ENCODE measurements at regions not wholly inside any gene's neighbourhood (a gene's known extent, or its start where the extent isn't known, plus 50 kb on each side); places are given as distances from the start of the nearest gene placed in this dataset.

DNA sequence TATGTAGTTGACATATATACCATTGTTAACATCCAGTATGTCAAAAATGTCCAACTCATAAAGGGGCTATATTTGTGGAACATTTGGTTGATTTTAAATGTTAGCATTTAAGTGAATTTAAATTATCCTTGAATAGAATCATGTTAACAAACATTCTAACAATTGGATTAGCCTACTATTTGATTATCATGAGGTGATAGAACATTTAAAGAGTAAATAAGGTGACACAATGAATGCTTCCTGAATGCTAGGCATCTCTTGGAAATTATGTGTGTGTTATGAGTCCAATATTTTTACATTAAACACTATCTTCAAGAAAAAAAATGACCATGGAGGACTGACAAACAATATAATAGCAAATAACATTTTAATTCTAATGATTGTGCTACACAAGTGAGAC is 901.9 kb upstream of the AGA start:
- Histone ChIP-seq H3K4me2 (ENCODE audit: insufficient read depth, low read length, poor library complexity, severe bottlenecking) (no peak overlapping the region), H2BK15ac (ENCODE audit: low read length) (no peak overlapping the region), H2BK5ac (ENCODE audit: low read length) (no peak overlapping the region), H4K8ac (ENCODE audit: low read depth, low read length) (no peak overlapping the region), H3K4ac (ENCODE audit: low read length) (no peak overlapping the region), H2BK12ac (ENCODE audit: low read length) (no peak overlapping the region), H3K36me3 (replicated peaks in 1 of 2; ENCODE audit: control insufficient read depth in 2 of 2, insufficient read depth in 2 of 2, low read length in 2 of 2) (no peaks in the 10 kb centered on the region), H2AK5ac (ENCODE audit: low read depth, low read length) (no peak overlapping the region), H2AFZ (ENCODE audit: low read length) (no peak overlapping the region), H3K14ac (ENCODE audit: low read length) (no peak overlapping the region), H3K4me3 (ENCODE audit: low read length in 2 of 2) (no peak overlapping the region), H3K9ac (ENCODE audit: low read depth, low read length, poor library complexity) (no peak overlapping the region), H3K4me1 (ENCODE audit: control insufficient read depth in 2 of 2, insufficient read depth in 1 of 2, low read depth in 1 of 2, low read length in 2 of 2) (no peaks in the 10 kb centered on the region), H3K23ac (ENCODE audit: low read depth, low read length, poor library complexity) (no peak overlapping the region), H3K27me3 (ENCODE audit: control insufficient read depth in 3 of 3, insufficient read depth in 3 of 3, low read depth in 1 of 3, low read length in 3 of 3) (no peaks in the 10 kb centered on the region), H2BK120ac (ENCODE audit: low read depth, low read length) (no peak overlapping the region), H3K27ac (replicated peaks; ENCODE audit: low read length) (no peak overlapping the region), H4K91ac (ENCODE audit: low read depth, low read length, poor library complexity) (no peak overlapping the region), H3K79me1 (ENCODE audit: low read depth, low read length) (no peaks in the 10 kb centered on the region), H3K18ac (ENCODE audit: low read length) (no peak overlapping the region), H3K9me3 (replicated peaks in 1 of 2; ENCODE audit: control insufficient read depth in 2 of 2, insufficient read depth in 1 of 2, low read depth in 1 of 2, low read length in 2 of 2) (no peaks in the 10 kb centered on the region)
- no peak for DNase-seq (ENCODE audit: low spot score)

DNA sequence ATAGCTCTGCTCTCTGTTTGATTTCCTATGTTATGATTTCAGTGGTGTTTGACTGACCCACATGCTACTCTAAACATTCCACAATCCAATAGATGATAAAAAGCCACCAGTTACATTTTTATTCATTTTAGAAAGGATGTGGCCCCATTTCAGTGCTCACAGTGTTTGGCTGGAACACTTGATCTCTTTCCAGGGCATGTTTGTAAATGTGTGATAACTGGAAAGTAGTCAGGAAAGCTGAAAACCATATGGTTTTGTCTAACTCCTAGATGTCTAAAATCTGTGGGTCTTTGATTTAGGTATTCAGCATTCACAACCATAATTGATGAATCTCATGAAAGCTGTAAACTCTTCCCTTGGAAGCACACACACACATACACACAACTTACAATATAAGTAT is 904.9 kb upstream of the AGA start:
- H3K9me3 ChIP-seq (replicated peaks in 1 of 2; ENCODE audit: control insufficient read depth in 2 of 2, insufficient read depth in 1 of 2, low read depth in 1 of 2, low read length in 2 of 2) = no peaks in the 10 kb centered on the region
- H3K18ac ChIP-seq (ENCODE audit: low read length) = no peak overlapping the region
- no peak overlapping the region for H3K23ac ChIP-seq (ENCODE audit: low read depth, low read length, poor library complexity)
- H2BK120ac ChIP-seq (ENCODE audit: low read depth, low read length) = no peak overlapping the region
- DNase-seq (ENCODE audit: low spot score) = no peak
- no peak overlapping the region for H4K91ac ChIP-seq (ENCODE audit: low read depth, low read length, poor library complexity)
- no peak overlapping the region for H3K27ac ChIP-seq (replicated peaks; ENCODE audit: low read length)
- H2BK5ac ChIP-seq (ENCODE audit: low read length) = no peak overlapping the region
- H3K36me3 ChIP-seq (replicated peaks in 1 of 2; ENCODE audit: control insufficient read depth in 2 of 2, insufficient read depth in 2 of 2, low read length in 2 of 2) = no peaks in the 10 kb centered on the region
- no peak overlapping the region for H4K8ac ChIP-seq (ENCODE audit: low read depth, low read length)
- H3K27me3 ChIP-seq (ENCODE audit: control insufficient read depth in 3 of 3, insufficient read depth in 3 of 3, low read depth in 1 of 3, low read length in 3 of 3) = no peaks in the 10 kb centered on the region
- no peaks in the 10 kb centered on the region for H3K4me1 ChIP-seq (ENCODE audit: control insufficient read depth in 2 of 2, insufficient read depth in 1 of 2, low read depth in 1 of 2, low read length in 2 of 2)
- H3K4ac ChIP-seq (ENCODE audit: low read length) = no peak overlapping the region
- no peak overlapping the region for H3K9ac ChIP-seq (ENCODE audit: low read depth, low read length, poor library complexity)
- no peak overlapping the region for H3K4me2 ChIP-seq (ENCODE audit: insufficient read depth, low read length, poor library complexity, severe bottlenecking)
- no peak overlapping the region for H2BK15ac ChIP-seq (ENCODE audit: low read length)
- H2AK5ac ChIP-seq (ENCODE audit: low read depth, low read length) = no peak overlapping the region
- no peak overlapping the region for H3K14ac ChIP-seq (ENCODE audit: low read length)
- H2BK12ac ChIP-seq (ENCODE audit: low read length) = no peak overlapping the region
- H3K4me3 ChIP-seq (ENCODE audit: low read length in 2 of 2) = no peak overlapping the region
- no peak overlapping the region for H2AFZ ChIP-seq (ENCODE audit: low read length)
- H3K79me1 ChIP-seq (ENCODE audit: low read depth, low read length) = no peaks in the 10 kb centered on the region

DNA sequence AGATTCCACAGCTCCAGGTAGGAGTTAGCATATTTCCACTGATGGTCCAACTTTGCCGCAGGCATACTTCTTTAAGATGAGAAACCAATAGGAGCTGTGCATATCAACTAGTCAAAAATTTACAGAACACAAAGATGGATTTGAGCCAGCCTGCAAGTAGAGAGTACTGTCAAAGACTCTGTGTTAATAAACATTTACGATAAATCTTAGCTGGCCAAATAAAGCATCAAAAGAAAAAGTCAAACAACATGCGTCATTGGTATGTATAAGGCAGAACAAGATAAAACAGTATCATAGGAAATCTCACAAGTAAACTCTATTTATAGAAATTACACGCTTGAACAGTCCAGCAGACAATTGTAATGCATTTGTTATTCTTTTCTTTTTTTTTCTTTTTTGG is 907.4 kb upstream of the AGA start:
- no peak overlapping the region for H2BK12ac ChIP-seq (ENCODE audit: low read length)
- WGBS, 2 donors (ENCODE audit: extremely low coverage in 2 of 2, insufficient read length in 2 of 2, insufficient replicate concordance in 1 of 2) = no CpG with 5 or more reads among the region's 4 CpGs
- H3K4me3 ChIP-seq (ENCODE audit: low read length in 2 of 2) = no peak overlapping the region
- no peak overlapping the region for H3K9ac ChIP-seq (ENCODE audit: low read depth, low read length, poor library complexity)
- no peaks in the 10 kb centered on the region for H3K27me3 ChIP-seq (ENCODE audit: control insufficient read depth in 3 of 3, insufficient read depth in 3 of 3, low read depth in 1 of 3, low read length in 3 of 3)
- H3K36me3 ChIP-seq (replicated peaks in 1 of 2; ENCODE audit: control insufficient read depth in 2 of 2, insufficient read depth in 2 of 2, low read length in 2 of 2) = no peaks in the 10 kb centered on the region
- no peak overlapping the region for H3K14ac ChIP-seq (ENCODE audit: low read length)
- H2BK120ac ChIP-seq (ENCODE audit: low read depth, low read length) = no peak overlapping the region
- H3K79me1 ChIP-seq (ENCODE audit: low read depth, low read length) = no peaks in the 10 kb centered on the region
- H4K8ac ChIP-seq (ENCODE audit: low read depth, low read length) = no peak overlapping the region
- H2BK5ac ChIP-seq (ENCODE audit: low read length) = no peak overlapping the region
- H3K23ac ChIP-seq (ENCODE audit: low read depth, low read length, poor library complexity) = no peak overlapping the region
- no peak overlapping the region for H2AK5ac ChIP-seq (ENCODE audit: low read depth, low read length)
- no peak overlapping the region for H4K91ac ChIP-seq (ENCODE audit: low read depth, low read length, poor library complexity)
- H3K4ac ChIP-seq (ENCODE audit: low read length) = no peak overlapping the region
- H3K27ac ChIP-seq (replicated peaks; ENCODE audit: low read length) = no peak overlapping the region
- no peak overlapping the region for H2BK15ac ChIP-seq (ENCODE audit: low read length)
- no peak for DNase-seq (ENCODE audit: low spot score)
- H2AFZ ChIP-seq (ENCODE audit: low read length) = no peak overlapping the region
- H3K4me1 ChIP-seq (ENCODE audit: control insufficient read depth in 2 of 2, insufficient read depth in 1 of 2, low read depth in 1 of 2, low read length in 2 of 2) = no peaks in the 10 kb centered on the region
- H3K18ac ChIP-seq (ENCODE audit: low read length) = no peak overlapping the region
- H3K9me3 ChIP-seq (replicated peaks in 1 of 2; ENCODE audit: control insufficient read depth in 2 of 2, insufficient read depth in 1 of 2, low read depth in 1 of 2, low read length in 2 of 2) = no peaks in the 10 kb centered on the region
- H3K4me2 ChIP-seq (ENCODE audit: insufficient read depth, low read length, poor library complexity, severe bottlenecking) = no peak overlapping the region

DNA sequence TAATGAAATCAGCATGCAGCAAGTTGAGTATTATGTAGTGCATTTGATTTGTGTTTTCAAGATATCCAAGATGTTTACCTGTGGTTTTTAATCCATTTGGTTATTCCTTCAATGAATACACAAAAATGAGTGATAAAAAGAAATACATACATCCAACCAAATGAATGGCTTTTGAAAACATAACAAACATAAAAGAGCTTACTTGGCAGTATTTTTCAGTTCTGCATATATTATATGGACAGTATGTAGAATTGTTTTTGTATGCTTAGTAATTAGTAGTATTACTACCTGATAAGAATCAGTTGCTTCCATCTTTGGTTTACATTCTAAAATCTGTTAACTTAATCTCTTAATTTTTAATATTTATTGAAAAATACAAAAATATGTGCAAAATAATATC is 908.9 kb upstream of the AGA start:
- Histone ChIP-seq H3K9ac (ENCODE audit: low read depth, low read length, poor library complexity) (no peak overlapping the region), H2AK5ac (ENCODE audit: low read depth, low read length) (no peak overlapping the region), H3K14ac (ENCODE audit: low read length) (no peak overlapping the region), H3K27ac (replicated peaks; ENCODE audit: low read length) (no peak overlapping the region), H3K36me3 (replicated peaks in 1 of 2; ENCODE audit: control insufficient read depth in 2 of 2, insufficient read depth in 2 of 2, low read length in 2 of 2) (no peaks in the 10 kb centered on the region), H2AFZ (ENCODE audit: low read length) (no peak overlapping the region), H2BK120ac (ENCODE audit: low read depth, low read length) (no peak overlapping the region), H3K9me3 (replicated peaks in 1 of 2; ENCODE audit: control insufficient read depth in 2 of 2, insufficient read depth in 1 of 2, low read depth in 1 of 2, low read length in 2 of 2) (no peaks in the 10 kb centered on the region), H4K8ac (ENCODE audit: low read depth, low read length) (no peak overlapping the region), H2BK12ac (ENCODE audit: low read length) (no peak overlapping the region), H3K4me3 (ENCODE audit: low read length in 2 of 2) (no peak overlapping the region), H3K79me1 (ENCODE audit: low read depth, low read length) (no peaks in the 10 kb centered on the region), H3K4ac (ENCODE audit: low read length) (no peak overlapping the region), H4K91ac (ENCODE audit: low read depth, low read length, poor library complexity) (no peak overlapping the region), H2BK5ac (ENCODE audit: low read length) (no peak overlapping the region), H3K4me2 (ENCODE audit: insufficient read depth, low read length, poor library complexity, severe bottlenecking) (no peak overlapping the region), H3K18ac (ENCODE audit: low read length) (no peak overlapping the region), H3K23ac (ENCODE audit: low read depth, low read length, poor library complexity) (no peak overlapping the region), H2BK15ac (ENCODE audit: low read length) (no peak overlapping the region), H3K27me3 (ENCODE audit: control insufficient read depth in 3 of 3, insufficient read depth in 3 of 3, low read depth in 1 of 3, low read length in 3 of 3) (no peaks in the 10 kb centered on the region), H3K4me1 (ENCODE audit: control insufficient read depth in 2 of 2, insufficient read depth in 1 of 2, low read depth in 1 of 2, low read length in 2 of 2) (no peaks in the 10 kb centered on the region)
- DNase-seq (ENCODE audit: low spot score) = no peak

Data from neuronal stem cell (in vitro differentiated cells).